NCI-H82 treated with DMSO at 0.1 percent for 48 hours (cell line): ENCODE measurements at regions not wholly inside any gene's neighbourhood (a gene's known extent, or its start where the extent isn't known, plus 50 kb on each side); places are given as distances from the start of the nearest gene placed in this dataset.
A peak's percentile ranks its signal among the peaks of the same experiment; 100 is the strongest.

Experiments used
- DNase-seq: peaks from one replicate; lab custom pipeline; 2025; ENCODE audit not compliant: unreplicated experiment; lab: John Stamatoyannopoulos, UW

DNA sequence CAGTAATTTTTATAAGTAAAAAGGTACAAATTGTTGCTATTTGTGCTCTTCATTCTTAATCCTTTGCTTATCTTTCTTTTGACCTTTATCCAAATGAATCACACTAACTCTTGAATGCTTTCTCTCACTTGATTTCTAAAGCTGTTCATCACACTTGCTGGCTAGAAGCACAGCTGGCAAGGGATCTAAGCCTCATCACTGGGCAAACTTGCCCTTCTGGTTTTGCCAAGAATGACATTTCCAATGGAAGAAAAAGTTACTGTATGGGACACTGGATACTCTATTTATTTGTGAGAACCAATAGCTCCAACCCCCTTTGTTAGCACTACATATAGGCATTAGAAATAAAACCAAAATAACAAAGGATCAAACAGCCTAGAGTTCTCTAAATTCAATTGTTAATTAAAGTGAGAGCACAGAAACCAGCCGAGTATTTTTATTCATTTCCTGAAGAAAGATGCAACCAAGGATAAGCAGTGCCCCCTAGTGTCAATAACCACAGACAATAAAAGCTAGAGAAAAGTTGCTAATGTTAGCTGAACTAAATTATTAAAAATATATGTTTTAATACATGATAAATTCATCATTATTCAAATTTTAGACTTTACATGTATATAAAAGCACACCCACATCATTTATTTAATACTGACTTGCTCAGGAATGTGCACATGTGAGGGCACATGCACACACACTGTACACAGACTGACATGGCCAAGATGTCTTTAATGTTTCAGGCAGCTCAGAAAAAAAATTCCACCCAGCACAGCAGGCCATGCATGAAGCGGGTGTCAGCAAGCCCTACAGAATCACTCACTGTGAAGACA lies 59.8 kb upstream of the POU5F2 start:
- no peak for DNase-seq

DNA sequence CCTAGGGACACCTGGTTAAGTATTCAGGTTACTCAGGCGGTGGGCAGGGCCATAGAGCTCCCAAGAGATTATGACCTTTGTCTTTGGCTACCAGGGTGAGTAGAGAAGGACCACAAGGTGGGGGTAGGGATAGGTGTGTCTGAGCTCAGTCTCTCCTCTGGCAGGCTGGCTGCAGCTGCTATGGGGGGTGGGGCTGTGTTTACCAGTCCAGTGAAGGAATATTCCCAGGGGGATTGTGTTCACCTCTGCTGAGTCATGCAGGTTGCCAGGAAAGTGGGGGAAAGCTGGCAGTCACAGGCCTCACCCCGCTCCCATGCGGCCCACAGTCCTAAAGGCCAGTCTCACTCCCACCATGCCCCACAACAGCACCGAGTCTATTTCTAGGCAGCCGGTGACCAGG lies 53.6 kb upstream of the POU5F2 start:
- DNase-seq = peak; percentile 9

DNA sequence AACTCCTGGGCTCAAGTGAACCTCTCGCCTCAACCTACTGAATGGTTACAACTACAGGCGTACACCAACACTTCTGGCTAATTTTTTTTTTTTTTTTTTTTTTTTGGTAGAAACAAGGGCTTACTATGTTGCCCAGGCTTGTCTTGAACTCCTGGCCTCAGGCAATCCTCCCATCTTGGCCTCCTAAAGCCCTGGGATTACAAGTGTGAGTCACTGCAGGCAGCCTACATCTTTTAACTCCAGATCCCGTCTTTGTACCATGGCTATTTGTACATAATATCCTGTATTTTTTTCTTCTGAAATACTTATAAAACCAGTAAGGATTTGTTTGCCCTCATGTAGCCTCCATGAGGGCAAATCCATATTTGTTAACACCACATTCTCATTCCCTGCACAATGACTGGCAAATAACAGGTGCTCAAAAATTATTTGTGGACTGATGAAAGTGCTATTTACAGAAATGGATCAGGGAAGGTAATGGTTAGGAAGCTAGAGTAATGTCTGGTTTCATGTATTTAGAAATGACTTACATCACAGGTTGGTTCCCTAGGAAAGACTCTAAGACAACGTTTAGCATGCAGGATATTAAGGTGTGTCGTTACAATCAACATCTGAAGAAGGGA lies 51.9 kb upstream of the POU5F2 start:
- DNase-seq = no peak

DNA sequence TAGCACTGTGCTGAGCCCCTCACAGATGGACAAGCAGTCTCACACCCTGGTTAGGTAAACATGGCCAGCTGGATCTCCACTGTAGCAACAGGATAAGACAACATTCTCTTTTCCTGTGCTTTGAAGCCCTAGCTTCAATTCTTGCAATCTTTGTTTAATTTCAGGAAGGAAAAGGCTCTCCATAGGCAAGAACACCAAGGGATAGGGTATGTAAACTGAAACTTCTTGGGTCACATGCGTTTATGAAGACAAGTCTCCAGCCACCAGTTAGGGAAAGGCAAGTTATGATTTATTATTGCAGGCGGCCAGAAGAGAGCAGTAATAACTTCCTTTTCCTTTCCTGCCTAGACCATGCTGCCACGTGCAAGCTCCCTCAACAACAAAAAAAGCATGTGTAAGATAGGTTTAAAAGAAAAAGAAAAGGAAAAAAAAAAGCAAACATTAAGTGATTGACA lies 50.1 kb upstream of the POU5F2 start:
- peak; percentile 6 for DNase-seq
